Right lung (tissue), 2 donors: ENCODE measurements at regions not wholly inside any gene's neighbourhood (a gene's known extent, or its start where the extent isn't known, plus 50 kb on each side); places are given as distances from the start of the nearest gene placed in this dataset.
A peak's percentile ranks its signal among the peaks of the same experiment; 100 is the strongest.
"Not testable (repeated sequence)": the region's sequence is repeated elsewhere in the genome, so short reads cannot be mapped to it uniquely, and the experiment has no call there.

Experiments used
- DNase-seq, 2 donors: peaks; one replicate each; pipeline ENCODE4 v3.0.0-alpha.2; 2013

DNA sequence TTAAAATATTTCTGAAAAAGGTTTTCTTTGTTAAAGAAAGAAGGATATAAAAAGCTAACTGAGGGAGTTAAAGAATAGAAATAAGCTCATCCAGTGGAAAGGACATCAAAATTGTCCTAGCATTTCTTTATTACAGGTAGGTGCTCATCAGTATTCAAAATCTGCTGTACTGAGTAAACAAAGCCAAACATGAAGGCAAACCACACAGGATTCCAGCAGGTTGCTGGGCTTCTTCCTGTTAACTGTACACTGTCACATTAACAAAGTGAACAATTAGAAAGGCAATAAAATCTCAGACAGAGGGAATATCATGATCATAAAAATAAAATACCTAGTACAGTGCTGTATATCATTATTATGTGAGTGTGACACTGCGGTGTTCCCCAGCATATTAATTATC is 1541.0 kb downstream of the SLITRK5 start:
- DNase-seq, result no peak

DNA sequence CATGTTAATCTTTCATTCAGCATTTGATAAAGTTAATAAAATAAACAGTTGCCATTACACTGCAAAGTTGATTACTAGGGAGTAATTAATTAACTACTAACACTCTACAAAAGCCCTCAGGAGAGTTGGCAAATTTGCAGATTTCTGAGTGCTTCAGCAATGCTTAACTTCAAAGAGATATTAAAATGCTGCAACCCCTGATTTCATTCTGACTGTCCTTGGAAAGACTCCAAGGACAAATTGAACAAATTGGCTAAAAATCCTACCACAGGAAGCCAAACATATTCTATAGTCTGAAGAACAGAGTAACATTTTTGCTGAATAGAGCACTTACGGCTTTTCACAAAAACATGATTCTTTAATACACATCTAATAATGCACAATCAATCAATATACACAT is 1543.0 kb downstream of the SLITRK5 start:
- peak; percentile 65 to 71 for DNase-seq

DNA sequence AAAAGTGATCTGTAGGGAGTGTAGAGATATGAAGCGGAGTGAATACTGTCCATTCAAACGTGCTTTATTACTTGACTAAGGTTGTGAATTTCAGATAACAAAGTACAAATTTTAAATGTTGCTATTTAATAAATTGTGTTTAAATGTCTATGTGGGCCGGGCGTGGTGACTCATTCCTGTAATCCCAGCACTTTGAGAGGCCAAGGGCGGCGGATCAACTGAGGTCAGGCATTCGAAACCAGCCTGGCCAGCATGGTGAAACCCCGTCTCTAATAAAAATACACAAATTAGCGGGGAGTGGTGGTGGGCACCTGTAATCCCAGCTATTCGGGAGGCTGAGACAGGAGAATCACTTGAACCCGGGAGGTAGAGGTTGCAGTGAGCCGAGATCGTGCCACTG is 1544.1 kb downstream of the SLITRK5 start:
- DNase-seq, result not testable (repeated sequence)

DNA sequence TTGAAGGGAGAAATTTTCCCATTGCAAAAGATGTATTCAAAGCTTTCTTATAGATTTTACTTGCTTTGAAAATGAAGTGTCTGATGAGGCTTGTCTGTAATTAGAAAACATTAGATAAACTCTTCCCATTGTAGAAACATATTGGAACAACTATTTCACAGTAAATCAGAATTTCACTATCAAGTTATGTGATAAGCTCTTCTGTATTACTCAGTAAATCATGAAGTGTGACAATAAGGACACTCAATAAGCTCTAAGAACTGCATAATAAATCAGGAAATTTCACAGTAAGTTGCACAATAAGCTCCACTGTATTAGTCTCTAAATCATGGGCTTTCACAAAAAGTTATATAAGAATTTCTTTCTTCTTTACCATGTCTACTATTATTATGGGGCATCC is 1546.6 kb downstream of the SLITRK5 start:
- DNase-seq, result peak; percentile 82 to 88

DNA sequence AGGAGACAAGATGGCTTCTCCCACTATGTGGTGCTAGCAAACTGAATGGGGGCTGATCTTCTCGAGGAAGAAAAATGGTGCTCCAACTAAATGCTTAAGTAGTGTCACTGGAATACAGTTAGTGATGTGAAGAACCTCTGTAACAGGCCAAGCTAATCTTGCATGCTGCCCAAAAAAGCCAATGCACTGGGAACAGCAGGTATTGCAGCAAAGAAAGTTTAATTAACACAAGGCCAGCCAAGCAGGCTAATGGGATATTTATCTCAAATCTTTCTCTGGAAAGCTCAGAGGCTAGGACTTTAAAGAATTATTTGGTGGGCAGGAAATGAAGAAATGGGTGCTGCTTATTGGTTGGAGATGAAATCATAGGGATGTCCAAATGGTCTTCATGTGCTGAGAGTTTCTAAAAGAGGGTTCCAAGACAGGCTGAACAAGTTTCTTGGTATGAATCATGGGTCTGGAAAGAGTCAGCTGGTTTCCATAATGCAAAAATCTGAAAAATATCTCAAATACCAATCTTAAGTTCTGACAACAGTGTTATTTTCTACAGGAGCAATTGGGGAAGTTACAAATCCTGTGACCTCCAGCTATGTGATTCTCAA is 1550.5 kb downstream of the SLITRK5 start:
- DNase-seq, result no peak

DNA sequence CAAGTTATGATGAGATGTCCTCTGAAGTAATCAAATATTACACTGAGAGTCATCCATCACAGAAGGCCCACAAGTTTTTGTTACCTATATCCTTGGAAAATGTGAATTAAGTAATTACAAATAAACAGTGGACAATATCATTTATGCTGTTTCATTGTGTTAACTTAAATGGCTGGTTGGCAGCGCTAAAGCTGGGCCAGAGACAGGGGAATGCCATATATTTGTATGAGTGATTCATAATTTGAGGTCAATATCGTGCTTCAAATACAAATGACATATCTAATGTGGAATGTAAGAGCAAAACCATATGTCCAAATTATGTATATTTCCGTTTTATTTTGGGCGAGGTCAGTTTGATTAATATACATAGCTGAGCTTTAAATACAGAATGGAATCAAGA is 1556.2 kb downstream of the SLITRK5 start:
- no peak for DNase-seq

DNA sequence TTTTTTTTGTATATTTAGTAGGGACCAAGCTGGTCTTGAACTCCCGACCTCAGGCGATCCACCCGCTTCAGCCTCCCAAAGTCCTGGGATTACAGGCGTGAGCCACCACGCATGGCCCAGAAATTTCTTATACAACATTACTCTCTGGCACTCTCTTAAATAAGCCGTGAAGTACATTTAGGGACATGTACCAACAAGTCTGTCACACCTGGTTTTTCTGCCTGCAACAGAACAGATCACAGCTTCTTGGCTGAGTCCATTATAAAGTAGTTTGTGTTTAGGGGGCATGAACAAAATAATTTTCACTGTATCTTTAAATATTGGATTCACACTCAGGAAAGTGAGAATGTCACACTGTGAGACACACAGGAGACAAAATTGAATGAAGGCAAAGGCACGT is 1567.3 kb downstream of the SLITRK5 start:
- DNase-seq, result no peak

DNA sequence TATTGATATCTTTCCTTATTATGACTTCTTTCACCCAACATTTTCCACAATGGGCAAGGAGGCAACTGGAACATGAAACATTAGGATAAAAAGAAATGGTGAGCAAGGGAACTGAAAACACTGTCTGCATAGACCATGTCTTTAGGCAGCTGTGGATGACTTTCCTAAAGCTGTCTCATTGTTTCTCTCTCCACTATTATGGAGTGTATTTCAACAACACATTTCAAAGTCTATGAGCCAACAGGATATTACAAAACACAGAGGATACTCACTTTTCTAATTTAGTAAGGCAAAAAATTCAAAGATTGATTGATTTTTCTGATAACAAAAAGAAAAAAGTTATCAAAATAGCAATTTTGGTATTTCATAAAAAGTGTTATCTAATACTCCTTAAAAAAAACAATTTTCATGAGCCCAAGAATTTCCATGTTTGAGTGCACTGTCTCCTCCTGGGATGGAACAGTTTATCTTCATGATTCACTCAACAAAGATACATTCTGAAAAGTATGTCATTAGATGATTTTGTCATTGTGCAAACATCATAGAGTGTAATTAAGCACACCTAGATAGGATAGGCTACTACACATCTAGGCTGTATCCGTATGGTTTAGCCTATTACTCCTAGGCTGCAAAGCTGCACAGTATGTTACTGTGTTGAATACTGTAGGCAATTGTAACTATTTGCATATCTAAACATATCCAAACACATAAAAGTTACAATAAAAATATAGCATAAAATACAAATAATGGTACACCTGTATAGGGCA is 1568.4 kb downstream of the SLITRK5 start:
- DNase-seq, result no peak

DNA sequence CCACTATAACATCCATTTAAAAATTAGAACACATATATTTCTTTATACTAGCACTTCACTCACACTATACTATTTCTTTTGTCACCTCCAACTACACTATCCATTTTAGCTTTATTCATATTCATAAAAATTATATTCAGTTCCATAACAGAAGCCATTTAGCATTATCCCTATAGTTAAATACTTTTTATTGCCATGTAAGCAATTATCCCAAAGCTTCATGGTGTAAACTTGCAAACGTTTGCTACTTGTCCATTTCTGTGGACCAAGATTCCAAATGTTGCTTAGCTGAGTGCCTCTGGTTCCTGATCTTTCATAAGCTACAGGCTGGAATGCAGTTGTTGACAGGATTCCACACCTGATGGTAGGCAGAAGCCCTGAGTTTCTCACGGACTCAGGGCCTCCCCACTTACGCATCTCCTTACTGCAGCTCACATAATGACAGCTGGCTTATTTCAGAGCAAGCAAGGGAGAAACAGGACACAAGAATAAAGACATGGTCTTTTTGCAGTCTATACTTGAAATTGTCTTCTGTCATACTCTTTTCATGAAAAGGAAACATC is 1584.8 kb downstream of the SLITRK5 start:
- DNase-seq, result no peak

DNA sequence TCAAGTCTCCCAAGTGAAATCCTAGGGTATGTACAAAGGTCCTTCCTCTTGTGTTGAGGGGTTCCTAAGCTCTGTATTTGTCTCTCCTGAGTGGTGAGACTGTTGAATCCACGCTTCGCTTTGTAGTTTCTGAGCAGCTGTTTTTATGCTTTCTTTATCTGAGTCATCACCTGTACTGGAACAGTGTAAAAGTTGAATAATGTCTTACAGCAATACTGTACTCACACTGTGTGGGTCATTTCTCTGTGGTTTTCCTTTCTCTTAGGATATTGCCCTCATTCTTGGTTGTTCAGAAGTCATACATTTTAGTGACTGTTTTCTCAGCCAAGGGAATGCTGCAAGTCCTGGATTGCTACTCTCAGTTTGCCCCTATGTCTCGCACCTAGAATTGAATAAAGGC is 1596.6 kb downstream of the SLITRK5 start:
- no peak for DNase-seq

DNA sequence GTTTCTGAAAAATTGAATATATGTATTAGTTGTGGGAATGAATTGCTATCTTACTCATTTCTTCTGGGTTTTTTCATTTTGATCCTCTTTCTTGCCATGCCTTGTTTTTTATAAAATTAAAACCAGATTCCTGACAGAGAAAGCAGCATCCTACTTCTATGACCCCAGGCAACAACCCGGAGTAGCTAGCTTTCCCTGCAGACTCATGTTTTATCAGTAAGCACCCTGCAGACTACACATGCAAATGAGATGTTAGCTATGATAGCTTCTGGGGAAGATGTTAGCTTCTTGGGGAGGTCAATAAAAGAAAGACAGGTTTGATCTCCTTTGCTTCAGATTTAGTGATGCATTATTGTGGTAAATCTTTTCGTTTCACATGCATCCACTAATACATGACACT is 1598.6 kb downstream of the SLITRK5 start:
- no peak for DNase-seq

DNA sequence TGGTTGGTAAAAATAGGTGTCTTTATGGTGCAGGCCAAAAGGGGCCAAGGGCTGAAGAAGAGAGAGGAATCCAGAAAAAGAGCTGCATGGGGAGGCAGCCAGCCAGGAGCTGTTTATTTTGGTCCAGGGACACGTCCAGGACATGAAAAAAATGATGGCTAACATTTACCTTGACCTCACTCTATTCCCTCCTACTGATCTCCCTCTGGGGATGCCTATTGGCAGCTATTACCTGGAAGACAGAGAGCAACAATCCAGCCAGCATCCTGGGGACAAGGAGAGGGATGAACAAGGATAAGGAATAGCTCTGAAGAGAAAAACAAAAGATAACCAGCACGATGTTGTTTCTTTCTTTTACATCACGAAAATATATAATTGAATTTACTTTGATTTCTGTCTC is 1599.6 kb downstream of the SLITRK5 start:
- no peak for DNase-seq

DNA sequence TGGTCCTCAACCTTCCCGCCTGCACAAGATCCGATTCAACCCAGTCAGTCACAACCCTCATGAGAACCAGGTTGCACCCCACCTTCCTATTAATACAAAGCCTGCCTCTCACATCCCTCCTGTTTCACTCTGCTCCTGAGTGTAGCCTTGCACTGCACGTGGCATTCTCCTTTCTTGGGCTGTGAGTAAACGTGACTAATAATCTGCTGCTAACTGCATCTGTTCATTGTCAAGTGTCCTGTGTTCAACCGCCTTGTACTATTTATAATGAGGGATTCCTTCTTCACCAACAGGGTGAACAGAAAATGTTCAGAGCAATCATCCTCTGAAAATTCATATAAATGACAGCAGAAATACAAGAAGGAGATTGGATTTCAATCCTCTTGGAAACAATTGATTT is 1608.2 kb downstream of the SLITRK5 start:
- DNase-seq, result no peak

DNA sequence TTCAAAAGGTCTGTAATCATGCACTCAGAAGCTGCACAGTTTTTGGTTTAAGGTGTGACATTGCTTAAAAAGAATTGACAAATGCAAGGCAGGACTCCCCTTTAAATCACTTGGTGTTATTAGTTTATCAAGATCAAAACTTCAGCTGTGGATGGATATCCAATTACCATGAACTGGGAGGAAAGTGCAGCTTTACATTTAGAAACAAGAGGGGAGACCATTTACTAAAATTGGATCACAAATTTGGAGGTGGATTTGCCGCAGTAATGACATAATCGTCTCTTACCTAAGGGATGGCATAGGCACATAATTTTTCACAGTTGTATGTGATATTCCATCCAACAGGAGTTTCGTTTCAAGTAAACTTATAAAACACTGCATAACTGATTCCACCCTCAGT is 1610.2 kb downstream of the SLITRK5 start:
- no peak for DNase-seq

DNA sequence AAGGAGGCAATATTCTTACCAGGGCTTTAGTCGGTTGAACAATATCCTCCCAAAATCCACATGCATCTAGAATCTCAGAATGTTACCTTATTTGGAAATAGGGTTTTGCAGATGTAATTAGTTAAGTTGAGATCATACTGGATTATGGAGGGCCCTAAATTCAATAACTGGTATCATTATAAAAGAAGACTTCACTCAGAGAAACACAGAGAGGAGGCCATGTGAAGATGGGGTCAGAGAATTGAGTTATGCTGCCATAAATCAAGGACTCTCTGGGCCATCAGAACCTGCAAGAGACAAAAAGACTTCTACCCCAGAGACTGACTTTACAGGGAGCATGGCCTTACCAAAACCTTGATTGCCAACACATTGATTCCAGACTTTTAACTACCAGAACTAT is 1611.1 kb downstream of the SLITRK5 start:
- no peak for DNase-seq

DNA sequence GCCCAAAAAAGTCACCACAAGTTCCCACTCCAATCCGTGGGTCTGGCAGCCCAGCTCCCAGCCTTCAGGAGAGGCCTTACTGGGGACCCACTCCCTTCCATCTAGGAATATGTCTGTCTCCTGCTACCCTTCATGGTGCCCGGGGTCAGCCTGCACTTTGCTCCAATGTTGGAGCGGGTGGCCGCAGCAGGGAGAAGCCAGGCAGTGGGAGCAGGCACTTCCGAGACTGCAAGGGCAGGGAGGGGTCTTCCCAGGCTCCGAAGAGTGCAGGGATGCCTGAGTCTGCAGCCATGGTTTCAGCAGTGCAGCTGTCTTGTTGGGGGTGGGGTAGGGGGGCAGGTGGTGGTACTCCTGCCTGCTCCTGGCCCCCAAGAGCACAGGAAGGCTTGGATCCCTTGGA is 1616.2 kb downstream of the SLITRK5 start:
- no peak for DNase-seq

DNA sequence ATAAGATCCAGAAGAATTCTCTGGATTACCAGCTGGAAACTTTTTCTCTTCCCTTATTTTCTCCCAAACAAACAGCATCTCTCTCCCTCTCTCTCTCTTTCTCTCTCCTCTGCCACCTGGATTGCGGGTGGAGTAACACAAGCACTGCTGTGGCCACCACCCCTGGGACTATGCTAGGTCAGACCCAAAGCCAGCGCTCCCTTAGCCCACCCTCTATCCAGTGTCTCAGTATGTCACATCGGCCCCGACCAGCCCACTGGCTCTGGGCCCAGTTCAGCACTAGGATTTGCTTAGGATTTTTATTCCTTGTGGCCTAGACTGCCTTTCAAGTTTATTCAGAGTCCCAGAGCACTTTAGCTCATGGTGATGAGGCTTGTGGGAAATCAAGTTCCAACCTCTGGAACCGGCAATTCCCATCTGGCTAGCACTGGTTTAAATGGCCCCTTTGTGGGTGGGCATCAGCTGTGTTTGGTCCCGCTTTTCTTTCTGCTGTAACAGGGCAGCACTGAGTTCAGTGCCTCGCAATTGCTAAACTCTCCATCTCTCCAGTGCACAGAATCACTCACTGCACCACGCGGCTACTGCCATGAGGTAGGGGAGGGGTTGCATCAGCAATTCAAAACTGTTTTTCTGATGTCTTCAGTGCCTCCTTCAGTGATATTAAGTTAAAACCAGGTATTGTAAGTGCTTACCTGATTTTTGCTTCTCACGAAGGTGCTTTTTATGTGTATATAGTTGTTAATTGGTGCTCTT is 1623.1 kb downstream of the SLITRK5 start:
- no peak for DNase-seq

DNA sequence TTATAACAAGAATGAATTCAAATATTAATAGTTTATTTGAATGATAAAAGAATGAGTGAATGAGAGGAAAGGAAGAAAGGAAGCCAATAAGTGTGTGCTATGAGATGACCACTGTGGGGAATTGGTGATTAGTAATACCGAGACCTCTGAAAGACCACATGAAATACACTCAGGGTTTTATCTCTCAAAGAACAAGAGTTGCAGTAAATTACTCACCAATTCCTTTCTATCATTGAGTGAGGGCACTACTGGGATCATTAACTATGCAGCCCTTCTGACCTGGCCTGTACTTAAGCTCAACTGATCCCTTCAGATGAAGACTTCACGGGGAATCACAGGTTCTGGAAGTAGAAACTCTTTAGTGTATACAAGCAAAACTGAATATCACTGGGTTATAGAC is 1636.1 kb downstream of the SLITRK5 start:
- DNase-seq, result no peak

DNA sequence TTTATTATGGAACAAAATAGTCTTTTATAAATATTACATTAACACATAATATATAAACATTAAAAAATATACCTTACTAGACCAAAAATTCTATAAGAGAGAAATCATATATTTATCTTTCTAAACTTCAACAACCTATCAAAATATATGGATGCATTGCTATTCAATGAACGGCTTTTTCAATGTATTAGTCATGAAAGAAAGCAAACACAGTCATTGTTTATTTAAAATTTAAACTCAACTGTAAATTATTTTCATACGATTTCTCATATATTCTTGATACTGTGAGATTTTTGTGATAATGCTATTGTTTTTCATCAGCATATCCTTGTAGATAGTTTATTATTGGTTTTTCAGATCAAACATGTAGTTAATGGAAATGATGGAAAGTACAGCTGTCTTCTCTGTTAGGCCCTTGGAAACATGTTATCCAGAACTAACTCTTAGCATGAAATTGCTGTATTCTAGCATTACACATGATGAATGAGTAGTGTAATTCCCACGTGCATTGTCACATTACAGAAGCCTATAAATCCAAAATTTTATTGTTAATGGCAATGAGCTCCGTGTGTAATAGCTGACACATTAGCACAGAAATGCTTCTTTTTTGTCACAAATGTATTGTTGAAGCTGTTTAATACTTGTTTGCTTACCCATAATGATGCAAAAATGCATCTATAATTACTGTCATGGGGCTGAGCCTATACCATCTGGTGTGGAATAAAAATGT is 1639.9 kb downstream of the SLITRK5 start:
- no peak for DNase-seq

DNA sequence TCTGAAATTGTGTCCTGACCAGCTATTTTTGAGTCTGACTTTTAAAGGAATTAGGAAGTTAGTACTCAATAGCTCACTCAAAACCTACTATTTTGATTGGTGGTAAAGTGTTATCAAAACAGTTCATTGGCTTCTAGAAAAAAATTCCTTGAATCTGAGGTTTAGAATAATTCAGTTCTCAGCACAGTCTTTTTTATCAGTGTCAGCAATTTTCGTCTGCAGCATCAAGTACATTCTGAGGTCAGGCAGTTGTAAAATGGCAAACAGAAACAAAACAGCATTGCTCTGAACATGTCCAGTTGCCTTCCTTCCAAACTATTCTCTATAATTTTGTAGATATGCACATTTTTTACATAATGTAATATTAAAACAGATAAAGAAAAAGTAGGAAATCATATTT is 1644.1 kb downstream of the SLITRK5 start:
- no peak for DNase-seq

DNA sequence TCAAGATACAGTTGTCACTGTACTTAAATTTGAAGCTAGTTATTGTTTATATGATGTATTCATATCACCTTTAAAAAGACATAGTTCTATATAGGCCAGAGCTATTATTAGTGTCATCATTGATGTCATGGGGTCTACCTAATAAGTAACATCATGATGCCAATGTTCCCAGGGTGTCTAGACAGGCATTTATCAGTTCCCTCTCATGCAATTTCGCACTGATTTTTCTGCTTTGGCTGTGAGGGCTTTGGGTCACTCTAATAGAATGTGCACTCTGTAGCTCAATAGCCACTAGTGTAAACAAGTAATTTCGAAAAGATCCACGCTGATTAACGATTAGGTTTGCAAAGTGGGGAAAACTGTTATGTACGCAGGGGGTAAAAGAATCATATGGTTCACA is 1651.3 kb downstream of the SLITRK5 start:
- no peak for DNase-seq

DNA sequence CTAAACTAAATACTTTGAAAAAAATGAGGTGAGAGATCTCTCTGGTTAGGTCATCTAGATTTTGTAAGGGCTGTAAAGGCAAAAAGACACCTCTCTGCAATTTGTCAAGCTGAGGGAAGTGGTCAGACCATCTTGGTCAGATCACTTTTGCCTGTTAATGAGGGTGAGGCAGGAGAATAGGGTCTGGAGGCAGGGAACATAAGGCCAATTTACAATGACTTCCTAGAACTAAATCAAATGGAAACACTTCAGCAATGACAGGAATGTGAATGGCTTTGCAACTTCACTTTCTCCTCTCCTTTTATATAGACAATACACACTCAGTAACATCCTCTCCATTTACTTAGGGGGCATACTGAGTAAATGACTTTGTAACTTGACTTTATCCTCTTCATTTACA is 1653.4 kb downstream of the SLITRK5 start:
- no peak for DNase-seq
